HFFc6 (cell line): ENCODE measurements at regions not wholly inside any gene's neighbourhood (a gene's known extent, or its start where the extent isn't known, plus 50 kb on each side); places are given as distances from the start of the nearest gene placed in this dataset.

Source experiments
- DNase-seq: peaks from one replicate; pipeline ENCODE4 v3.0.0-alpha.2; 2018
- H3K27ac Mint-ChIP-seq: 2 replicates; pipeline ENCODE4 v1.8.0; 2020; ENCODE audit warnings: mild to moderate bottlenecking, mixed read lengths
- H3K27me3 Mint-ChIP-seq: 2 replicates; pipeline ENCODE4 v1.8.0; 2021; ENCODE audit warnings: mild to moderate bottlenecking, moderate library complexity, mixed read lengths; ENCODE audit not compliant: insufficient read depth
- H3K36me3 Mint-ChIP-seq: 2 replicates; pipeline ENCODE4 v1.8.0; 2021; ENCODE audit warnings: low read depth, mixed read lengths
- H3K4me1 Mint-ChIP-seq: 2 replicates; pipeline ENCODE4 v1.8.0; 2020; ENCODE audit warnings: low read depth, mixed read lengths
- H3K4me3 Mint-ChIP-seq: 2 replicates; pipeline ENCODE4 v1.8.0; 2020; ENCODE audit warnings: mild to moderate bottlenecking, moderate library complexity, mixed read lengths
- H3K9me3 Mint-ChIP-seq: 2 replicates; pipeline ENCODE4 v1.8.0; 2020; ENCODE audit warnings: mild to moderate bottlenecking, mixed read lengths
- CTCF ChIP-seq: fragments of 200-600 bp; sonication (generic); IDR thresholded peaks from 2 replicates; pipeline ENCODE4 v1.5.0; 2021; ENCODE audit warnings: antibody characterized with exemption, mild to moderate bottlenecking

GRCh38 chr2:34486965-34487364, 887.9 kb upstream of the FAM98A start:
- no peaks in the 10 kb centered on the region for H3K4me1 Mint-ChIP-seq
- no peak for TF ChIP-seq CTCF
- no peak overlapping the region for H3K27ac Mint-ChIP-seq
- peaks cover 25% of the 10 kb centered on the region for H3K9me3 Mint-ChIP-seq
- no peak overlapping the region for H3K4me3 Mint-ChIP-seq
- no peak for DNase-seq
- H3K27me3 Mint-ChIP-seq = no peaks in the 10 kb centered on the region
- no peaks in the 10 kb centered on the region for H3K36me3 Mint-ChIP-seq

- Mint-ChIP-seq H3K36me3 (no peaks in the 10 kb centered on the region), H3K27me3 (no peaks in the 10 kb centered on the region), H3K4me1 (no peaks in the 10 kb centered on the region), H3K4me3 (no peak overlapping the region), H3K9me3 (peaks cover 41% of the 10 kb centered on the region), H3K27ac (no peak overlapping the region)
- no peak for DNase-seq
- no peak for TF ChIP-seq CTCF
Measured at GRCh38 chr2:34481542-34481941, 882.4 kb upstream of the FAM98A start.

DNA sequence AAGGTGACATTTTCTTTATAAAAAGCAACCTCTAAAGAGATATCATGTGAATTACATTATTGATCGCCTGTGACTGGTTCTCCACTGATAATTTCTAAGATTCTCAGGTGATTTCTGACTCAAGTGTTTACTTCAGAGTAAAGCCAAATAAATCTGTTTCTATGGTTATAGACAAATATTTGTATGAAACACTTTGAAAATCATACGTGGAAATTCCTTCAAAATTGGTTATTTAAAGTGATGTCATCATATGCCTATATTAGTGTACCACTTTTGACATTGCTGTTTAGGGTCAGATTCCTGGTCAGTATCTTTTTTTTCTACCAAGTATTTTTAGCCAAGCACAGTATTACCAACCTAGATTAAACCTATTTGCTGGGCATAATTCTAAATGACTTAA, 881.3 kb upstream of the FAM98A start:
- Mint-ChIP-seq H3K4me3 (no peak overlapping the region), H3K27me3 (no peaks in the 10 kb centered on the region), H3K9me3 (peaks cover 41% of the 10 kb centered on the region), H3K27ac (no peak overlapping the region), H3K36me3 (no peaks in the 10 kb centered on the region), H3K4me1 (no peaks in the 10 kb centered on the region)
- no peak for TF ChIP-seq CTCF
- DNase-seq = no peak

DNA sequence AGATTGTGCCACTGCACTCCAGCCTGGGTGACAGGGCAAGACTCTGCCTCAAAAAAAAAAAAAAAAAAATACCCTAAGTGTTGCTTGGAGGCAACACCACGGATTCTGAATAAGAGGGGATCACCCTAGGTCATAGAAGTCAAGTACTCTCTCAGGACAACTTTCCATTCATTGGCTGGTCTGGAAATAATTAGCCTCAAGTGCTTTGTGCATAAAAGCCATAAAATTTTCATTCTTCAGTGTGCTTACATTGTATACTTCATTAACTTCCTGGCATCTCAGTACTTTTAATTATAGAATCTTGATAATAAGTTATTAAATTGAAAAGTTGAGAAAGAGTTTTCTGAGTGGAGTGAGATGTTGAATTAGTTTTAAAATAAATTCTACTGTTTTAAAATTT, 876.1 kb upstream of the FAM98A start:
- H3K4me3 Mint-ChIP-seq = no peak overlapping the region
- H3K36me3 Mint-ChIP-seq = no peaks in the 10 kb centered on the region
- H3K9me3 Mint-ChIP-seq = peaks cover 33% of the 10 kb centered on the region
- DNase-seq = no peak
- no peaks in the 10 kb centered on the region for H3K27me3 Mint-ChIP-seq
- no peaks in the 10 kb centered on the region for H3K4me1 Mint-ChIP-seq
- TF ChIP-seq CTCF = no peak
- H3K27ac Mint-ChIP-seq = no peak overlapping the region

DNA sequence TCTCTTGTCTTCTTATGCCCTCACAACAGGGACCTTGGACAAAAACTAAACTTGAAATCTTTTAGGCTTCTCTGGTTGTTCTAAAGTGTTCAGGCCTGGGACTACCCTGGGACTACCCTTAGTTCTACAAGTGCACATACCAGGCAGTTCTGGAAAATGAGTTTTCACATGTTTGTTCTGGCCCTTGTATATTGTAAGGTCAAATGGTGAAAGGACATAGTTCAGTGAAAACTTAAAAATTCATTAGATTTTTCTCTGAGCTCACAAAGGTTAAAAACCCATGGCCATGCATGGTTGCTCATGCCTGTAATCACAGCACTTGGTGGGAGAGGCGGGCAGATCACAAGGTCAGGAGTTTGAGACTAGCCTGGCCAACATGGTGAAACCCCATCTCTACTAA, 875.5 kb upstream of the FAM98A start:
- DNase-seq = no peak
- H3K9me3 Mint-ChIP-seq = peaks cover 35% of the 10 kb centered on the region
- no peaks in the 10 kb centered on the region for H3K27me3 Mint-ChIP-seq
- no peak overlapping the region for H3K4me3 Mint-ChIP-seq
- no peaks in the 10 kb centered on the region for H3K36me3 Mint-ChIP-seq
- TF ChIP-seq CTCF = no peak
- no peaks in the 10 kb centered on the region for H3K4me1 Mint-ChIP-seq
- no peak overlapping the region for H3K27ac Mint-ChIP-seq

DNA sequence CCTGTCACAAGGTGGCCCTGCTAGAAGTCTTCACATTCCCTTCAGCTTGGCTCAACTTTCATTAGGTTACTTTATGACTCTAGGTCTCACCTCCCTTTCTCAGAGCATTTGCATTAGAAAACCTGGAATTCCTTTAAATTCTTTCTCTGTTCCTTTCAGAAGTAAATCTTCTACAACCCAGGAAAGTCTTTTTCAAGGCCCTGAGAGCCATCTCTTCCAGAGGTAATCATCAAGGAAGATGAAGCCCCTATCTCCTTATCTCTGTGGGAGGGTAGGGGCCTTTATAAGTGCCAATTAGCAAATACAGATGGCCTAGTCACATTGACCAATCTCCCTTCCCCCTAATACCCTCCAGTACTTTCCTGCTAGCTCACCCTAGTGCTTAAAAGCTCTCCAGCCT, 848.0 kb upstream of the FAM98A start:
- H3K27ac Mint-ChIP-seq = no peak overlapping the region
- no peak for DNase-seq
- no peak for TF ChIP-seq CTCF
- H3K27me3 Mint-ChIP-seq = peaks cover 2% of the 10 kb centered on the region; the same call in 1 of the 2 replicates
- H3K4me1 Mint-ChIP-seq = no peaks in the 10 kb centered on the region
- H3K9me3 Mint-ChIP-seq = peaks cover 37% of the 10 kb centered on the region
- H3K4me3 Mint-ChIP-seq = no peak overlapping the region
- H3K36me3 Mint-ChIP-seq = no peaks in the 10 kb centered on the region
